OCI-LY7 (cell line): ENCODE measurements at regions not wholly inside any gene's neighbourhood (a gene's known extent, or its start where the extent isn't known, plus 50 kb on each side); places are given as distances from the start of the nearest gene placed in this dataset.

ENCODE experiments used
- CTCF ChIP-seq: fragments of 200-600 bp; sonication (generic); conservative IDR thresholded peaks from 2 replicates; pipeline ENCODE4 v1.5.1; 2014; ENCODE audit warnings: mild to moderate bottlenecking, antibody characterized with exemption, low read length, moderate library complexity, mixed read lengths
- EZH2phosphoT487 ChIP-seq: fragments of 200-600 bp; sonication (generic); IDR thresholded peaks from 2 replicates; pipeline ENCODE4 v1.6.1; 2018; ENCODE audit warnings: low read depth, borderline replicate concordance, mild to moderate bottlenecking, mixed run types, antibody characterized with exemption, low read length, moderate library complexity, mixed read lengths

- TF ChIP-seq EZH2phosphoT487 = no peak
- TF ChIP-seq CTCF = no peak
Observed at GRCh38 chr1:82503822-82504221, 703.1 kb downstream of the ADGRL2 start.
